HG02852 (cell line): ENCODE measurements at regions not wholly inside any gene's neighbourhood (a gene's known extent, or its start where the extent isn't known, plus 50 kb on each side); places are given as distances from the start of the nearest gene placed in this dataset.

Source experiments
- ATAC-seq: cut with Tn5 transposase; IDR thresholded peaks from one replicate; pipeline ENCODE4 v1.9.1; 2021; ENCODE audit warnings: mild to moderate bottlenecking, moderate library complexity; ENCODE audit not compliant: unreplicated experiment

DNA sequence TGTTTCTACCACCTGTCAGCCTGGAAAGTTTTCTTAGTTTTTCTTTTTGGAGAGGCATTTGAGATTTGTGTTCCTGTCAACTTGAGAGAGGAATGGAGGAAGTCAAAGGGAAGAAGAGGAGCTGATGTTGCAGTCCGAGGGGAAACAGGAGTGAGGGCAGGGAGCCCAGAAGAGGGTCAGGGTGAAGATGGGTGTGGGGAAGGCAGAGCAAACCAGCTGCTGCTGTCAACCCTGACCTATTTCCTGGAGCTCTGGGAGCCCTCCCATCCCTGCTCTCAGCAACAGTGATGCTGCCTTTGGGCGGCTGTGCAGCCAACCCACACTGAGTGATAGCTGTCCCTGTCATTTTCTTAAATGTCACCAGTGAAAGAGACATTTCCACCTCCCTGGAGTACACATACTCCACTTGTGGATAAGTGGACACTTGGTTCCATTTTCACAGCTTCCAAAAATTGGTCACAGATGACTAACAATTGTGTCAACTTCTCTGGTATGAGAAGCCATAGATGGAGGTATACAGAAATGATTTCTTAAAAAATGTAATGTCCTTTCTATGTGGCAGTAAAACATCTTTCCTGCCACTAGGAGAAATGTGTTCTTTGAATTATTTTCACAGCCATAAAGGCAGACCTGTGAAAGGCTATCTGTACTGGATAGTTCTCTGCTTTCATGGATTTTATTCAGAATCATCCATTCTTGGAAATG, 556.3 kb upstream of the TBL1XR1 start:
- ATAC-seq, result no peak

DNA sequence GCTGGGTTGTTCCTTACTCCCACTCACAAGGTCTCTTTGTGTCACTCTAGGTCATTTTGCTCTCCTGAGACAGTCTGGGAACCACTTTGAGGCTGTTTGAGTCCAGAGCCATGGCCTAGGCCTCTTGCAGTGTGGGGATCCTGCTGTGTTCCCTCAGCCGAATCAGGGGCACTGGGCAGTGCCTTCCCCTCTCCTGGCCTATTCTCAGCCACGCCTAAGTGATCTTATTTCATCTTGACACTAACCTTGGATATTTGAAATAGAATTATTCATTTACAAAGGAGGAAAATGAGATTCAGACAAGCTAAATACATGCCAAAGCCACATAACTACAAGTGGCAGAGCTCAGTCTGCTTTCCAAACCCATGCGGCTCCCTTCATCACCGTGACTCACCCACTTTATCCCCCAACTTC, 557.2 kb upstream of the TBL1XR1 start:
- ATAC-seq, result no peak

DNA sequence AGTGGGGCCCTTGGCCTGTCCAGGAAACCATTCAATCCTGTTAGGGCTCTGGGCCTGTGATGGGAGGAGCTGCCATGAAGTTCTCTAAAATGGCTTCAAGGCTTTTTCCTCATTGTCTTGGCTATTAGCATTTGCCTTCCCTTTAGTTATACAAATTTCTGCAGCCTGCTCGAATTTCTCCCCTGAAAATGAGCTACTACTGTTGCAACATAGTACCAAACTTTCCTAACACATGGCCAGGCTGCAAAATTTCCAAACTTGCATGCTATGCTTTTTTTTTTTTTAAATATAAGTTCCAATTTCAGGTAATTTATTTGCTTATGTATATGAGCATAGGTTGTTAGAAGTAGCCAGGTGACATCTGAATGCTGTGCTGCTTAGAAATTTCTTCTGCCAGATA, 560.8 kb upstream of the TBL1XR1 start:
- no peak for ATAC-seq

DNA sequence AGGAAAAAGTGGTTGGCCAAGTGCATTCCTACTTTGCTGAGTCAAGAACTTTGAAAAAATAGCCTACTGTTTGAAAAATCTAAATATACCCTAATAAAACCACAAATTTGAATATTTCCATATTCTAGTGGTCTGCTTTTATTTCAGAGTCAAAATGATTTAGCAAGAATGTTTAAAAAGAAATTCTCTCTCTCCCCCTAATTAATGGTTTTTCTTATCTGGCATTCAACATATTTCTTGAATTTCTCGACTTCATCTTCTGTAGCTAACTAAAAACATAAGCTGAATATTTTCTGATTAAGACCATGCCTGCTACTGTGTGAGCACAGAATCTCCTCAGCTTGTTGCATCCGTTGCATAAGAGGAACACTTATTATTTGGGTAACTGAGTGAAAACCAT, 563.5 kb upstream of the TBL1XR1 start:
- no peak for ATAC-seq

DNA sequence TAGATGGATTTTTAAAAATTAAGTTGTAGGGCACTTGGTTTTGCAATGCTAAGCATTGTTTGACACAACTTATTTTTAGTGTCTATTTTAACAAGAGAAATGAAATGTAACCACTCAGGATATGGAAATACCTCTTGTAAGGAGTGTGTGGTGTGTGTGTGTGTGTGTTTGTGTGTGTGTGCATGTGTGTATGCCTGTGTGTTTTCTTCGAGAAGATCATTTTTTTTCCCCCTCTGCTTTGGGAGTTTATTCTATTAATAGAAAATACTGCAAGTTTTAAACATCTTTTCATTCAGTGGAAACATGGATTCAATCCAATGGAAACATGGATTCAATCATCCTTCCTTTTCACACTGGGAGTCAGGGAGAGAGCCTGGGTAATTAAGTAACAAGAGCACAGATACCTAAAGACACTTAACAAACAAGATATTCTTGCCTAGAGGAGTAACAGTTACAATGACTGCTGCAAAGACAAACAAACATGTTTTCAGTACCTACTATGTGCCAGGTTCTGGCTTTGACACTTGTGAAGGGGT, 567.2 kb upstream of the TBL1XR1 start:
- ATAC-seq, result no peak

- no peak for ATAC-seq
Measured at GRCh38 chr3:177764933-177765332, 567.7 kb upstream of the TBL1XR1 start.

- no peak for ATAC-seq
Measured at GRCh38 chr3:177770383-177771230, 573.3 kb upstream of the TBL1XR1 start.

GRCh38 chr3:177771780-177772179, 574.5 kb upstream of the TBL1XR1 start:
- no peak for ATAC-seq

DNA sequence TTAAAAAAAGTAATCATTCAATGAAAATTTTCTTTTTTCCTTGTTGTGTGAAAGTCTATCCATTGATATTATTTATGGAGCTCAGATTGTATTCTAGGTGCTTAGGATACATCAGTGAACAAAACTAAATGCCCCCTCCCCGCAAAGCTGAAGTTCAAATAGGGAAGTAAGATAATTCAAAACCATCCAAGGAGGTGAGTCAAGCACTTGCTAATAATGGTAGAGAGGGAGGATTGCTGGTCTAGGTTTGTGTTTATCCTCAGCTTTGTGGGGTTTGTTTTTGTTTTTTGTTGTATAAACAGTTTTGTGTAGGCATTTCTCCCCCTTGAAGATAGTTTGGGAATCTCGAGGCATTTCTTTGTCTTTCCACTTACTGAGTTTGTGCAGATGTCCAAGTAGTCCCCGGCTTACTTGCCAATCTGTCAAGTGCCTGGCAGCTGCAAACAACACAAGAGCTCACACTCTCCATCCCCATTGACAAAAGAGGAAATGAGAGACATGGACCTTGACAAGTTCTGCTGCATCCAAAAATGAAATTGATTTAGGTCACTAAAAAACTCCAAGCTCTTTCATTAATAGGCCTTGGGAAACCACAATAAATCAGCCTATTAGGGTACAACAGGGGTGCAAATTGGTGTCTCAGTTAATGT, 575.8 kb upstream of the TBL1XR1 start:
- no peak for ATAC-seq

- no peak for ATAC-seq
Measured at GRCh38 chr3:177773717-177774116, 576.4 kb upstream of the TBL1XR1 start.

GRCh38 chr3:177776661-177777101, 579.4 kb upstream of the TBL1XR1 start:
- no peak for ATAC-seq

DNA sequence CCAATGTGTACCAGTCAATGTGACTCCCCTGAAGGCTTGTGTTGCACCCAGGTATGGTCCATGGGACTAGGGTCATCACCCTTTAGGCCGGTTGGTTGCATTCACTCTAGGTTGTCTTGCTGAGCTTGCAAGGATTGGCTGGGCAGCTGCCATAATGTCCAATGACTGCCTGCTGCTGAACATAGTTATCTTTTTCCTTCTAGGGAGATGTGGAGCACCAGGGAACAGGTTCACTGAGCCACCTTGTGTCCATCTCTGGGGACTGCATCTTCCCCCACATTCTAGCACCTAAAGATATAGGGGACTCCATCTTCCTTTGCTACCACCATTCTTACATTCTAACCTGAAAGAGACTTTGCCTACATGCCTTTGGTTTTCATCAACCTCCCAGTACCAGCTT, 580.4 kb upstream of the TBL1XR1 start:
- peak; percentile 90 for ATAC-seq

- no peak for ATAC-seq
Measured at GRCh38 chr3:177778633-177779032, 581.4 kb upstream of the TBL1XR1 start.

- no peak for ATAC-seq
Measured at GRCh38 chr3:177781686-177782161, 584.4 kb upstream of the TBL1XR1 start.

GRCh38 chr3:177783338-177783737, 586.1 kb upstream of the TBL1XR1 start:
- no peak for ATAC-seq

DNA sequence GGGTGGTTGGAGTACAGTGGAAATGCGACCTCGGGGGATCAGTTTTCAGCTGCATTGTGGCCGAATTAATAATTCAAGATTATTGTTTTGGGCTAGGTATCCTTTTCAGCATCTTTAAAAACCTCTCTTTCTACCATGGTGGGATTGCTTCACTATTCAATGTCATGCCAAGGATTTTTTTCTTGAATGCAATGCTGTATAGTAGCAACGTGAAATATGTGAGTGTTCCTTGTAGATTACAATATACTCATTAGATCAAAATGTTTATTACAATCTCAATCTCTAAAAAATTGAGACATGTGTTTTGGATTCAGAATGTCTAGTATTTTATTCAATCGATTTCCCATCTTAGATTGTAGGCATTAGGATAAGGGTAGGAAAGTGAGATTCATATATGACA, 586.5 kb upstream of the TBL1XR1 start:
- ATAC-seq, result no peak

DNA sequence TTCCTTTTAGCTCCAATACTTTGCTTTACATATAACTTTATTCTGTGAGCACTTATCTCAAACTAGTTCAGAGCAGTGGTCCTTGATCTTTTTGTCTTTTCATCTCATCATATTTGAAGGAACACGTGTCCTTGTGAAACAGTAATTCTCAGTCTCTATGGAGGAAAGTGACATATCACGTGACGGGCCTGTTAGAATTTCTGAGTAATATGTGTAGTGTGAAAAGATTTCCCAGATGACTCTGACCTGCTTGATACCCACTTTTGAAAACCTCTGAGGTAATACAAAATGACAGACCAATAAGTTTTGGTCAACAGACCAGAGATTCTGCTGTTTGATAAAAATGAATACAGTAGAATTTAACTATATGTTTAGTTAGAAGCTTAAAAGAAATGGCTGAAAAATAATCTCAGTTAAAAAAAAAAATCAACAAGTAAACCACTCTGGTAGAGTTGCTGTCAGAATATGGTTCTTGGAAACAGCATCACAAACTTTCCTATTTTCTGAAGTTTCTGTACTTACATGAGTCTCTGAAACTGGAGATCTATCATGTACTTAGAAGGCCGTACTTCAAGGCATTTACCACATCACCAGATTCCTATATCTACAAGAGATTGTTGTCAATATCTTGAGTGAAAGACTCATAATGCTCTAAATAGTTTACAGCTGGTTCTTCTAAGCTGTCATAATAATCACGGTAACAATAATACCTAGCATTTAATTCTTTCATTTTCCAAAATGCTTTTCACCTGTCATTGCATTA, 590.2 kb upstream of the TBL1XR1 start:
- peak; percentile 83 for ATAC-seq

- no peak for ATAC-seq
Measured at GRCh38 chr3:177789500-177789899, 592.2 kb upstream of the TBL1XR1 start.

- ATAC-seq, result no peak
Measured at GRCh38 chr3:177792311-177793030, 595.2 kb upstream of the TBL1XR1 start.

- ATAC-seq, result no peak
Measured at GRCh38 chr3:177793451-177793850, 596.2 kb upstream of the TBL1XR1 start.
